Kasumi-1 (cell line): ENCODE measurements at regions not wholly inside any gene's neighbourhood (a gene's known extent, or its start where the extent isn't known, plus 50 kb on each side); places are given as distances from the start of the nearest gene placed in this dataset.

Source experiments
- DNase-seq, 2 experiments: peaks; one replicate each; lab custom pipeline; 2025; lab: John Stamatoyannopoulos, UW

- no peak for DNase-seq
These were observed 432.0 kb downstream of the CCDC85A start for GRCh38 chr2:56615760-56616159.

GRCh38 chr2:56624181-56624580 is 440.4 kb downstream of the CCDC85A start:
- DNase-seq = no peak

- no peak for DNase-seq
These were observed 443.1 kb downstream of the CCDC85A start for GRCh38 chr2:56626927-56627326.

- no peak for DNase-seq
These were observed 446.5 kb downstream of the CCDC85A start for GRCh38 chr2:56630286-56630685.

- DNase-seq = no peak
These were observed 464.2 kb downstream of the CCDC85A start for GRCh38 chr2:56647997-56648396.

GRCh38 chr2:56648802-56649201 is 465.0 kb downstream of the CCDC85A start:
- no peak for DNase-seq

GRCh38 chr2:56654936-56655335 is 471.1 kb downstream of the CCDC85A start:
- no peak for DNase-seq

GRCh38 chr2:56656826-56657225 is 473.0 kb downstream of the CCDC85A start:
- DNase-seq = no peak

- DNase-seq = no peak
These were observed 483.0 kb downstream of the CCDC85A start for GRCh38 chr2:56666777-56667176.

- DNase-seq = no peak
These were observed 488.3 kb downstream of the CCDC85A start for GRCh38 chr2:56671973-56672569.

- no peak for DNase-seq
These were observed 490.3 kb downstream of the CCDC85A start for GRCh38 chr2:56674084-56674483.

- no peak for DNase-seq
These were observed 493.2 kb downstream of the CCDC85A start for GRCh38 chr2:56676966-56677365.

- no peak for DNase-seq
These were observed 497.3 kb downstream of the CCDC85A start for GRCh38 chr2:56680971-56681631.

- DNase-seq = no peak
These were observed 498.0 kb downstream of the CCDC85A start for GRCh38 chr2:56681659-56682396.

GRCh38 chr2:56682397-56682760 is 498.6 kb downstream of the CCDC85A start:
- no peak for DNase-seq

- DNase-seq = no peak
These were observed 500.5 kb downstream of the CCDC85A start for GRCh38 chr2:56684327-56684726.

- no peak for DNase-seq
These were observed 501.4 kb downstream of the CCDC85A start for GRCh38 chr2:56685205-56685604.

GRCh38 chr2:56687169-56687568 is 503.4 kb downstream of the CCDC85A start:
- no peak for DNase-seq

GRCh38 chr2:56688661-56689060 is 504.9 kb downstream of the CCDC85A start:
- no peak for DNase-seq

- DNase-seq = no peak
These were observed 509.7 kb downstream of the CCDC85A start for GRCh38 chr2:56693501-56693900.

GRCh38 chr2:56703001-56703400 is 519.2 kb downstream of the CCDC85A start:
- DNase-seq = no peak

- no peak for DNase-seq
These were observed 521.9 kb downstream of the CCDC85A start for GRCh38 chr2:56705713-56706112.

- no peak for DNase-seq
These were observed 523.4 kb downstream of the CCDC85A start for GRCh38 chr2:56707218-56707617.
